HG03575 (cell line): ENCODE measurements at regions not wholly inside any gene's neighbourhood (a gene's known extent, or its start where the extent isn't known, plus 50 kb on each side); places are given as distances from the start of the nearest gene placed in this dataset.
"Not testable (repeated sequence)": the region's sequence is repeated elsewhere in the genome, so short reads cannot be mapped to it uniquely, and the experiment has no call there.

Experiments used
- ATAC-seq: cut with Tn5 transposase; IDR thresholded peaks from one replicate; pipeline ENCODE4 v1.9.1; 2021; ENCODE audit not compliant: unreplicated experiment, insufficient number of reproducible peaks, low FRiP score; ENCODE audit errors: extremely low read depth

GRCh38 chr4:140229881-140230280 is 75.9 kb upstream of the MAML3 start:
- no peak for ATAC-seq

DNA sequence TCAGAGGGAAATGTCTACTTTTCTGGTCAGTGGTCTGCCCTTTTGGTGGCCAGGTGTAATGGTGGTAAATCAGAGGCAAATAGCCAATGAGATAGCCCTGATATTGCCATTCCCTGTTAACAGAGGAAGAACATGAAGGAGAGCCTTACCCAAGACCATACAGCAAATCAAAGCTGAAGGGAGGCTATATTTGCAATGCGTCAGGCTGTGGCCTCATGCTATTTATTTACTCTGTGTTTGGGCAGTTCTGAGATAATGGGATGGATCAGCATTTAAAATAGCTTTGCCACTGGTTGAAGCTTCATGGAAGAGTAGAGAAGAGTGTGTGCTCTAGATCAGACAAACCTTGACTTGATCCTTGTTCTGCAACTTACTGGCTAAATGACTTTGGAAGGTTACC is 73.3 kb upstream of the MAML3 start:
- ATAC-seq: no peak

GRCh38 chr4:140223056-140223810 is 69.2 kb upstream of the MAML3 start:
- no peak for ATAC-seq

- ATAC-seq: no peak
Observed at GRCh38 chr4:140222171-140222570, 68.2 kb upstream of the MAML3 start.

DNA sequence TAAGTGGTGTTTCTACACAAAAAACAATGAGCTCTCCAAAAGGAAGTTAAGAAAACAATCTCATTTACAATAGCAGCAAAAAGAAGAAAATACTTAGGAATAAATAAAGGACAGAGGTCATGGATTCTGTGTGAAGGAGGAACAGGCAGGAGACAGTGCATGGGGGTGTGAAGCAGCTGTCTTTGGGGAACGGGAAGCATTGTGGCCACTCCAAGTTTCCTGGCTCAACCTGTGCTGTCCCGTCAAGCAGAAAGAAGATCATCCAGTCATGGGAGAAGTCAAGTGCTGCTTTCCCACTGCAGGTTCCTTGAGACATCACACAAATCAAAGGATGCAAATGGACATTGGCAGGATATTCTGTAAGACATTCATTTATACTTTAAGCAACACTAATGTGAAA is 66.1 kb upstream of the MAML3 start:
- no peak for ATAC-seq

- no peak for ATAC-seq
Observed at GRCh38 chr4:140219567-140219966, 65.6 kb upstream of the MAML3 start.

DNA sequence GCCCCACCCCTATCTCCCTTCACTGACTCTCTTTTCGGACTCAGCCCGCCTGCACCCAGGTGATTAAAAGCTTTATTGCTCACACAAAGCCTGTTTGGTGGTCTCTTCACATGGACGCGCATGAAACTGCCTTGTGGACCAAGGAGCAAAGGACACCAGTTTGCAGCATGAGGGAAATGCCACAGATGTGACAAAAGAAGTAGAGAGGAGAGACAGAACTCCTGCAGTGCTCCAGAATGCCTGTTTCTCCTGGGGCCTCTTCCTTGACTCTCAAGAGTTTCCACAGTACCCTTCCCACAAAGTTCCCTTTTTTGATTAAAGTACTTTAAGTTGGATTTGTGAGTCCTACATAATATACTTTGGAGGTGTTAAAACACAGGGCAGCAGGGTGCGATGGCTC is 65.1 kb upstream of the MAML3 start:
- ATAC-seq: not testable (repeated sequence)

DNA sequence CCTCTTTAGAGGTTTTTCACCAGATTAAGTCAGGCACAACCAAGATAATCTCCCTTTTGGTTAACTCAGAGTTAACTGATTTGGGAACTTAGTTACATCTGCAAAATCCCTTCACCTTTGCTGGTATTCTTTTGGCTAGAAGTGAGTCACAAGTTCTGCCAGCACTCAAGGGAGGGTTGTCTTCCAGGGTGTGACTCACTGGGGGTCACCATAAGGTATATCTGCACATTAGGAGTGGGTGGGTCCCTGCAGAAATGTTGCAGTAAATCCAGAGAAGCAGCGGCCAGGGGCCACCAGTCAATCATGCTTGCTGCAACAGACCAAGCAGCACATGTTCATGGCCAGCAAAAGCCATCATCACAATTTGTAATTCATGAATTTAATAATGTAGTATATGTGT is 59.8 kb upstream of the MAML3 start:
- ATAC-seq: no peak

DNA sequence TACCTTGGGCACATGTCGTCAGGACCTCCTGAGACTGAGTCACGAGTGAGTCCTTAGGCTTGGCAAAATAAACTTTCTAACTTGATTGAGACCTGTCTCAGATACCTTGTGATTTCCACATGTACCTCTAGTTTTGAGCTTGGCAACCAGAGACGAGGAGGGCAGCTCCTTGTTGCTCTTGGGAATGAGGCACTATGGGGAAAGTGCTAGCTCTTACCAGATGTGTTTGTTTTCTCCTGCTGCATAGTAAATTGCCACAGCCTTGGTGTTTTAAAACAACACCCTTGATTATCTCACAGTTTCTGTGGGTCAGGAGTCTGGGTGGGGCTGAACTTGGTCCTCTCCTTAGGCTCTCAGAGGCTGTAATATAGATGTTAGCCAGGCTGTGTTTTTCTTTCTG is 59.1 kb upstream of the MAML3 start:
- no peak for ATAC-seq

GRCh38 chr4:140212646-140213045 is 58.7 kb upstream of the MAML3 start:
- no peak for ATAC-seq

- ATAC-seq: no peak
Observed at GRCh38 chr4:140212194-140212593, 58.2 kb upstream of the MAML3 start.

DNA sequence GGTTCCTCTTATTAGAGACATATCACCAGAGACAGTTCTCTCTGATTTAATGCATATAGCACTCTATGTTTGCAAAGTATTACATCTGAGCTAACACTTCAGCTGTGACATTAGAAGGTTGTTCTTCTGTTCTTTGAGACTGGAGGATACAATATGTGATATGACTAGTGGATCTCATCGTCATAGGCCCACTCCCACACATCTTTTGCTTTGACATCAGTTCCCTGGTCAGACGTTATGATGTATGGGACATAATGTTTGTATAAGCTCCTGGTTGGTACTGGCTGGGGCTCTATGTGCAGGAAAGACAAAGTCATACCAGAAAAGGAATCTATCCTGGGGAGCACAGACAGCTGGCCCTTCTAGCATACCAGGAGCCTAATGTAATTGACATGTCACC is 57.7 kb upstream of the MAML3 start:
- ATAC-seq: no peak

GRCh38 chr4:140211161-140211560 is 57.2 kb upstream of the MAML3 start:
- ATAC-seq: no peak

- no peak for ATAC-seq
Observed at GRCh38 chr4:140208921-140209320, 54.9 kb upstream of the MAML3 start.
